ENCODE measurements at regions not wholly inside any gene's neighbourhood (a gene's known extent, or its start where the extent isn't known, plus 50 kb on each side); places are given as distances from the start of the nearest gene placed in this dataset.

- H3K36me3 ChIP-seq (ENCODE audit: control insufficient read depth in 2 of 2, insufficient read depth in 2 of 2, low read length in 1 of 2), result no peaks in the 10 kb centered on the region
- SMC1A ChIA-PET (ENCODE audit: uncharacterized antibody, unreplicated experiment), result no interaction called here
- no peaks in the 10 kb centered on the region for H4K20me1 ChIP-seq (ENCODE audit: control insufficient read depth, insufficient read depth)
- POLR2A ChIA-PET, result no interaction called here
- ATAC-seq (no peak), FAIRE-seq (no peak), DNase-seq (ENCODE audit: low read depth, low spot score) (no peak)
- H3K79me2 ChIP-seq (ENCODE audit: control insufficient read depth, insufficient read depth, low read length), result no peaks in the 10 kb centered on the region
- no peak overlapping the region for H2AFZ ChIP-seq (ENCODE audit: control insufficient read depth, low read depth, low read length)
- H3K4me3 ChIP-seq, result no peak overlapping the region
- no peak overlapping the region for H3K9ac ChIP-seq (ENCODE audit: control insufficient read depth, insufficient read depth, low read length)
- no TSS peak for BruUV-seq (replicated peaks)
- RAD21 ChIA-PET (ENCODE audit: unreplicated experiment), result no interaction called here
- H3K4me1 ChIP-seq (ENCODE audit: control insufficient read depth, insufficient read depth, low read length), result no peaks in the 10 kb centered on the region
- in situ Hi-C loops (cut with MboI), result no loop called here
- no peaks in the 10 kb centered on the region for H3K27me3 ChIP-seq (replicated peaks in 1 of 2; ENCODE audit: control insufficient read depth in 2 of 2, insufficient read depth in 2 of 2, low read length in 1 of 2)
- CTCF ChIA-PET, result no interaction called here
- H3K27ac ChIP-seq (ENCODE audit: control insufficient read depth, insufficient read depth), result no peak overlapping the region
- no peak overlapping the region for H3K4me2 ChIP-seq (ENCODE audit: control insufficient read depth, insufficient read depth)
- no peak for TF ChIP-seq ZNF24 (IDR thresholded peaks at IDR 0.05)
- TF ChIP-seq HDAC6 (IDR thresholded peaks at IDR 0.05; ENCODE audit: unreplicated experiment), result no peak
- no peak for TF ChIP-seq ZNF687 (IDR thresholded peaks at IDR 0.05)
- TF ChIP-seq POLR2AphosphoS5 (IDR thresholded peaks at IDR 0.05; ENCODE audit: low read length), result no peak
- no peak for TF ChIP-seq MYC (IDR thresholded peaks at IDR 0.05; ENCODE audit: insufficient read depth, insufficient read length, insufficient replicate concordance, low read length, severe bottlenecking)
- TF ChIP-seq, protein P1, sequence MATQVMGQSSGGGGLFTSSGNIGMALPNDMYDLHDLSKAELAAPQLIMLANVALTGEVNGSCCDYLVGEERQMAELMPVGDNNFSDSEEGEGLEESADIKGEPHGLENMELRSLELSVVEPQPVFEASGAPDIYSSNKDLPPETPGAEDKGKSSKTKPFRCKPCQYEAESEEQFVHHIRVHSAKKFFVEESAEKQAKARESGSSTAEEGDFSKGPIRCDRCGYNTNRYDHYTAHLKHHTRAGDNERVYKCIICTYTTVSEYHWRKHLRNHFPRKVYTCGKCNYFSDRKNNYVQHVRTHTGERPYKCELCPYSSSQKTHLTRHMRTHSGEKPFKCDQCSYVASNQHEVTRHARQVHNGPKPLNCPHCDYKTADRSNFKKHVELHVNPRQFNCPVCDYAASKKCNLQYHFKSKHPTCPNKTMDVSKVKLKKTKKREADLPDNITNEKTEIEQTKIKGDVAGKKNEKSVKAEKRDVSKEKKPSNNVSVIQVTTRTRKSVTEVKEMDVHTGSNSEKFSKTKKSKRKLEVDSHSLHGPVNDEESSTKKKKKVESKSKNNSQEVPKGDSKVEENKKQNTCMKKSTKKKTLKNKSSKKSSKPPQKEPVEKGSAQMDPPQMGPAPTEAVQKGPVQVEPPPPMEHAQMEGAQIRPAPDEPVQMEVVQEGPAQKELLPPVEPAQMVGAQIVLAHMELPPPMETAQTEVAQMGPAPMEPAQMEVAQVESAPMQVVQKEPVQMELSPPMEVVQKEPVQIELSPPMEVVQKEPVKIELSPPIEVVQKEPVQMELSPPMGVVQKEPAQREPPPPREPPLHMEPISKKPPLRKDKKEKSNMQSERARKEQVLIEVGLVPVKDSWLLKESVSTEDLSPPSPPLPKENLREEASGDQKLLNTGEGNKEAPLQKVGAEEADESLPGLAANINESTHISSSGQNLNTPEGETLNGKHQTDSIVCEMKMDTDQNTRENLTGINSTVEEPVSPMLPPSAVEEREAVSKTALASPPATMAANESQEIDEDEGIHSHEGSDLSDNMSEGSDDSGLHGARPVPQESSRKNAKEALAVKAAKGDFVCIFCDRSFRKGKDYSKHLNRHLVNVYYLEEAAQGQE (IDR thresholded peaks at IDR 0.05; ENCODE audit: low read depth, low read length), result no peak
- no peak for TF ChIP-seq CBFB (IDR thresholded peaks at IDR 0.05; ENCODE audit: low read depth)
- intact Hi-C loops (cut with micrococcal nuclease; ENCODE audit: unreplicated experiment), result no loop called here
- H3K9me3 ChIP-seq (replicated peaks; ENCODE audit: control insufficient read depth, insufficient read depth, low read length), result no peaks in the 10 kb centered on the region
These were observed 317.7 kb downstream of the RDH14 start for GRCh38 chr2:18242716-18243115.
